Right cardiac atrium (tissue), 5 donors: ENCODE measurements at regions not wholly inside any gene's neighbourhood (a gene's known extent, or its start where the extent isn't known, plus 50 kb on each side); places are given as distances from the start of the nearest gene placed in this dataset.
"Not testable (repeated sequence)": the region's sequence is repeated elsewhere in the genome, so short reads cannot be mapped to it uniquely, and the experiment has no call there.

Experiments used
- ATAC-seq, 2 donors: fragments of 200-7000 bp; cut with Tn5 transposase; one replicate each; pipeline versions ENCODE4 v1.8.0 to v1.9.1; 2020; ENCODE audit warnings: moderate library complexity in 2 of 2, mild to moderate bottlenecking in 1 of 2
- DNase-seq, 3 donors: peaks; one replicate each; pipeline ENCODE4 v3.0.0-alpha.2; 2020
- H3K27ac ChIP-seq: one replicate; pipeline ENCODE4 v1.5.1; 2013; ENCODE audit warnings: mild to moderate bottlenecking, low read length, control low read depth, moderate library complexity
- H3K27me3 ChIP-seq: one replicate; pipeline ENCODE4 v1.6.1; 2013; ENCODE audit not compliant: control insufficient read depth, insufficient read depth
- H3K4me1 ChIP-seq: one replicate; pipeline ENCODE4 v1.6.1; 2013; ENCODE audit warnings: low read length; ENCODE audit not compliant: control insufficient read depth, insufficient read depth
- H3K4me3 ChIP-seq: one replicate; pipeline ENCODE4 v1.5.1; 2013; ENCODE audit warnings: low read length, control low read depth
- H3K9me3 ChIP-seq: one replicate; pipeline ENCODE4 v1.6.1; 2013; ENCODE audit warnings: low read length; ENCODE audit not compliant: control insufficient read depth
- WGBS: extraction: QIAGEN DNeasy Blood & Tissue Kit; methylation state at CpG from one replicate; pipeline ENCODE4 v1.1.7; 2013; 5-methylcytosine and 5-hydroxymethylcytosine counted together
- intact Hi-C, 4 donors: fragments of 100-400 bp; cut with DNase I; formaldehyde crosslinking; loops; one replicate each; pipeline versions ENCODE4 v1.11.0 to v1.14.0; 2022 to 2023
- donor health status: healthy with polysubstance abuse.
- donor health status: DM: no; HTN: yes; CAD: no.
- donor health status: DM: no; HTN: no; CAD: no.
- donor health status: DM: no; HTN: yes; CAD: no; lungs with severe emphysema.
- donor health status: DM: yes; HTN: yes; CAD: no.

DNA sequence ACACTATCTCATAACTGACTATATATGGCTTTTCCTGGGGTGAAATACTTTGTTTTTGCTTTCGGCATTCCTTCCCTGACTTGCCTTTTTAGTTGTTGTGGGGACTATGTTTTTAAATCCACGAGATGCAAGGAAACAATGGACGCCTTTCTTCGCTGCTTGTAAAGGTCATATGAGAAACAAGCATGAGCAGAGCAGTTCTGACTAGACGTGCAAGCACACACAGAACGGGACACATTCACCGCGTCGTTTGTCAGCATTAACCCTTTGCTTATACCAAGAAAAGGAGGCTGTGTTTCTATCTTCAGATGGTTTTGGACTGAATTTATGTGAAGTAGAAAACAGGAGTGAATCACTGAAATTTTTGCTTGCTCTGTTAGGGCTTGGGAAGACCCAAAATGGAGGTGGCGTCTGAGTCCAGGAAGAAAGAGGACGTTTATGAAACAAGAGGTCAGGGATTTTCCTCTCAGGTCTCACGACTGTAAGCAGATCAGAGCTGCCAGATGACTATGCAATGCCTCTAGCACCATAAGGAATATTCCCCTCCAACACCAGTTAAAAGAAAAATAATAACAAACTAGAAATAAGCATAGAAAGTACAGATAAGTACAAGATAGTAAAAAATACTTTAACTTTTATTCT, 358.9 kb downstream of the DLEU7 start:
- WGBS: 57% methylated on average over 12 of the region's 12 CpGs
- H3K27ac ChIP-seq: no peak overlapping the region
- ATAC-seq (peak in 1 of 2 donors; percentile 47), DNase-seq (no peak)
- H3K27me3 ChIP-seq: no peaks in the 10 kb centered on the region
- H3K4me3 ChIP-seq: no peak overlapping the region
- intact Hi-C loops: no loop called here
- no peaks in the 10 kb centered on the region for H3K4me1 ChIP-seq
- H3K9me3 ChIP-seq: no peaks in the 10 kb centered on the region

DNA sequence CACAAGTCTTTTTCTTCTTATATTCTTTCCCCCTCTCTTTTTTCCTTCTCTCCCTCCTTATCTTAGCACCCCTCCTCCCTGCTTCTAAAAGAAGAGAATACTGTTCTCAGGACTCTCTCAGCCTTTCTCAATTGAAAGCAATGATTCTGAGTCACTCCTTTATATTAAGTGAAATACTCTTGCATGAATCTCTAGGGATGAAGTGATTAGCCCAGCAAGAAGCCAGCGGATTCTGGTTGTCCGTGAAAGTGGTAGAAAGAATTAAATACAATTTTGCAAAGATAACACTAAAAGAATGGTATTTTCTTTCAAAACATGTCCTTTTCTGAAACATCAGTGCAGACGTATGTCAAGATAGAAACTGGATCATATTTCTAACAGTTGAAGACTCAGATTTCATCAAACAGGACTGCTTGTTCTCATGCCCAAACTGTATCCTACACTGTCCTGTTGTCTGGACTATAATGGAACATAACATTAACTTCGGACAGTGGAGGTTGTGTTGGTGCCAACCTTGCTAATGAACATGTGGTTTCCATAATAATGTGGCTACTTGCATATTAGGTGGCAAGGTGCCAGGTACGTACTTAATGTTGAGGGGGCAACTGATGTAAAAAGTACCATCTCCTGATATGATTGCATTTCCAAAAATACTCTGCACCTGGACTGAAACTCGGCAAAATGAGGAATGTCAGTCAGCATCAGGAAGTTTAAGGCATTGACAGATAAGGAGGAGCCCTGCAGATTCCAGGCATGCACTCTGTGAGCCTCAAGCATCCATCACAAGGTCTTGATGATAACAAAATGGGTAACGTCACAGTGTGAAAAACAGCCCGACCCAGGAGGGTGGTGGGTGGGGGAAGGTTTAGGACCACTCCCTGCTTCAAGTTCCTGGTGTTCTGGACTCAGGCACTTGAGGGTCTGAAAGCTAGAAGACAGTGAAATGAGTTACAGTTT, 357.2 kb downstream of the DLEU7 start:
- H3K27ac ChIP-seq: no peak overlapping the region
- 30% methylated on average over 8 of the region's 8 CpGs for WGBS
- no peak overlapping the region for H3K4me3 ChIP-seq
- H3K4me1 ChIP-seq: no peaks in the 10 kb centered on the region
- no peaks in the 10 kb centered on the region for H3K9me3 ChIP-seq
- DNase-seq: peak in 1 of 3 donors; percentile 30
- no peaks in the 10 kb centered on the region for H3K27me3 ChIP-seq
- ATAC-seq: peak; percentile 52 to 56
- intact Hi-C loops: no loop called here

DNA sequence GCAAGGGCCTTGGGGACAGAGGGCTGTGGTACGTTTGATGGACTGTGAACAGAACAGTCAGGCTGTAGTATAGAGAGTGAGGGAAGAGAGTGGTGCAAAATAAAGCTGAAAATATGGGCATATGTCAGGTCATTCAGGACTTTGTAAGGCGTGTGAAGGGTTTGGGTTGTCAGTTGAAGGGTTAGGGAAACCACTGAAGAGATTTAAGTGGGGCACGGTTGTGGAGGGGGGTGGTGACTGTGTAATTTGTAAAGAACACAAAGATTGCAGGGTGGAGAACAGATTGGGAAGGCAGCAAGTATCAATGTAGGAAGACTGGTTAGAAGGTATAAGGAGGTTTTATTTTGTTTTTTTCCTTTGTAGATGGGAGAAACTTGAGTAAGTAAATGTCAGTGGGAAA, 349.8 kb downstream of the DLEU7 start:
- 83% methylated on average over 3 of the region's 3 CpGs for WGBS
- Histone ChIP-seq H3K27me3 (no peaks in the 10 kb centered on the region), H3K27ac (no peak overlapping the region), H3K9me3 (no peaks in the 10 kb centered on the region), H3K4me3 (no peak overlapping the region), H3K4me1 (no peaks in the 10 kb centered on the region)
- DNase-seq (no peak), ATAC-seq (no peak)
- intact Hi-C loops: no loop called here

DNA sequence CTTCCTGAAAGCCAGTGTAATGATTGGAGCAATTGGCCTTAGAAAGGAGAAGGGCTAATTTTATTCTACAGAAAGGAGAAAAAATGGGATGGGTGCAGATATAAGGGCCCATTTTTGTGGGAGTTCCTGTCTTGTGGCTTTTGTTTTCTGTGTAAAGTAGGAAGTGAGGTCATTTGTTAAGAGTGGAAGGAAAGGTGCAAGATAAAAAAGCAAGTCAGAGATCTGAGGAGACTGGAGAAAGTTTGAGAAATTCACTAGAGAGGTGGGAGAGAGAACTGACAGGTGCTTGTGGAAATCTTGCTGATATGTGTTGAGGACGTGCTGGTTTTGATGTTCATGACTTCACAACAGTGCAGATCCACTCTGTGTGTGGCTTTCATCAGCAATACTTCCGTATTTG, 349.4 kb downstream of the DLEU7 start:
- Histone ChIP-seq H3K4me3 (no peak overlapping the region), H3K4me1 (no peaks in the 10 kb centered on the region), H3K27me3 (no peaks in the 10 kb centered on the region), H3K9me3 (no peaks in the 10 kb centered on the region), H3K27ac (no peak overlapping the region)
- DNase-seq (no peak), ATAC-seq (no peak)
- 90% methylated on average over 2 of the region's 2 CpGs for WGBS
- intact Hi-C loops: no loop called here

DNA sequence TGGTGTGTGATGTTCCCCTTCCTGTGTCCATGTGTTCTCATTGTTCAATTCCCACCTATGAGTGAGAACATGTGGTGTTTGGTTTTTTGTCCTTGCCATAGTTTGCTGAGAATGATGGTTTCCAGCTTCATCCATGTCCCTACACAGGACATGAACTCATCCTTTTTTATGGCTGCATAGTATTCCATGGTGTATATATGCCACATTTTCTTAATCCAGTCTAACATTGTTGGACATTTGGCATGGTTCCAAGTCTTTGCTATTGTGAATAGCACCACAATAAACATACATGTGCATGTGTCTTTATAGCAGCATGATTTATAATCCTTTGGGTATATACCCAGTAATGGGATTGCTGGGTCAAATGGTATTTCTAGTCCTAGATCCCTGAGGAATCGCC, 340.3 kb downstream of the DLEU7 start:
- H3K4me1 ChIP-seq, intact Hi-C loops, DNase-seq, ATAC-seq, H3K9me3 ChIP-seq, H3K27me3 ChIP-seq, H3K4me3 ChIP-seq, H3K27ac ChIP-seq: not testable (repeated sequence)
- 100% methylated on average over 1 of the region's 1 CpG for WGBS

DNA sequence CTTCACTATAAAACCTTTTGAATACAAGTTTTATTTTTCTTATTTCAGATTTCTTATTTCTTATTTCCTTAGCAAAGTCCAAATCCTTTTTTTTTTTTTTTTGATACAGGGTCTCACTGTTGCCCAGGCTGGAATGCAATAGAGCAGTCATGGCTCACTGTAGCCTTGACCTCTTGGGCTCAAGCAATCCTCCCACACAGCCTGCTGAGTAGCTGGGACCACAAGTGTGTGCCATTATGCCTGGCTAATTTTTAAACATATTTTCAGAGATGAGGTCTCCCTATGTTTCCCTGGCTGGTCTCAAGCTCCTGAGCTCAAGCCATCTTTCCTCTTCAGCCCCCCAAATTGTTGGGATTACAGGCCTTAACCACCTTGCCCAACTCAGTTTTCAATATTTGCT, 334.3 kb downstream of the DLEU7 start:
- Histone ChIP-seq H3K4me3 (no peak overlapping the region), H3K27ac (no peak overlapping the region), H3K9me3 (no peaks in the 10 kb centered on the region), H3K4me1 (no peaks in the 10 kb centered on the region), H3K27me3 (no peaks in the 10 kb centered on the region)
- intact Hi-C loops: no loop called here
- no peak for ATAC-seq
- DNase-seq: no peak

DNA sequence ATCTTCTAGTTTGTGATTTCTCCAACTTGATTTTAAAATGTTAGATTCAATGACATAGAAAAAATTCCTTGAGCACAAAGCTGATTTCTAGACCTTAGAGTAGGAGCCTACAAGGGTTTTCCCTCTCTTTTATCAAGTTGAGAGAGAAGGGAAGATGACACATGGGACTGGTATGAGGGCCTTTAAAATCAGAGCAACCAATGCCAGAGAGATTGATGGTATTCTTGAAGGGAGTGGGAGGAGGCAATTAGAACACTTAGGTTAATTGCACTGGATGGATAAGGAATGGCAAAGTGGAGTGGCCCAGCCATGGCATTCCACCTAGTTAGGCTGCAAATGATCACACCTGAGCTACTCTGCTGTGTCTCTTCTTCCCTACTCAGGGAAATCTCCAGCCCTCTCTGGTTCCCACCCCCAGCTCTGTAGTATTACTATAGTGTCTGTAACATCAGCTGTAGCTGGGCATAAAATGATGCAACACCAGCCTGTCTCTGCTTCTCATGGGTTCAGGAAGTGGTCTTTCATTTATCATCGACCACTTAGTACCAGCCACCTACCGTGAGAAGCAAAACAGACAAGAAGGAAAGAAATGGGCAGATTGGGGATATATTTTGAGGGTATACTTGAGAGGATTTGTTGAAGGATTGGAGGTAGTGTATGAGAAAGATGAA, 333.6 kb downstream of the DLEU7 start:
- Histone ChIP-seq H3K27ac (no peak overlapping the region), H3K9me3 (no peaks in the 10 kb centered on the region), H3K4me3 (no peak overlapping the region), H3K4me1 (no peaks in the 10 kb centered on the region), H3K27me3 (no peaks in the 10 kb centered on the region)
- intact Hi-C loops: no loop called here
- DNase-seq (no peak), ATAC-seq (no peak)
- WGBS: 89% methylated on average over 2 of the region's 2 CpGs

DNA sequence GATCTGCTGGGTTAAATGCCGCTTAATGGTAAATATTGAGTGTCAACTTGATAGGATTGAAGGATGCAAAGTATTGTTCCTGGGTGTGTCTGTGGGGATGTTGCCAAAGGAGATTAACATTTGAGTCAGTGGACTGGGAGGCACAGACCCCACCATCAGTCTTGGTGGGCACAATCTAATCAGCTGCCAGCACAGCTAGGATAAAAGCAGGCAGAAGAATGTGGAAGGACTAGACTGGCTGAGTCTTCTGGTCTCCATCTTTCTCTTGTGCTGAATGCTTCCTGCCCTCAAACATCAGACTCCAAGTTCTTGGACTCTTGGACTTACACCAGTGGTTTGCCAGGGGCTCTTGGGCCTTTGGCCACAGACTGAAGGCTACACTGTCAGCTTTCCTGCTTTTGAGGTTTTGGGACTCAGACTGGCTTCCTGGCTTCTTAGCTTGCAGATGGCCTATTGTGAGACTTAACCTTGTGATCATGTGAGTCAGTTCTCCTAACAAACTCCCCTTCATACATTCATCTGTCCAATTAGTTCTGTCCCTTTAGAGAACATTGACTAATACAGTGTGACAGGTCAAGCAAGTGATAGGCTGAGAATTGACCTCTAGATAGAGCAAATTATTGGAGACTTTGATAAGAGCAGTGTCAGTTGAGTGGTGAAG, 332.5 kb downstream of the DLEU7 start:
- H3K9me3 ChIP-seq, DNase-seq, H3K27me3 ChIP-seq, intact Hi-C loops, ATAC-seq, H3K27ac ChIP-seq, H3K4me3 ChIP-seq, H3K4me1 ChIP-seq: not testable (repeated sequence)
- 2% methylated on average over 1 of the region's 1 CpG for WGBS

DNA sequence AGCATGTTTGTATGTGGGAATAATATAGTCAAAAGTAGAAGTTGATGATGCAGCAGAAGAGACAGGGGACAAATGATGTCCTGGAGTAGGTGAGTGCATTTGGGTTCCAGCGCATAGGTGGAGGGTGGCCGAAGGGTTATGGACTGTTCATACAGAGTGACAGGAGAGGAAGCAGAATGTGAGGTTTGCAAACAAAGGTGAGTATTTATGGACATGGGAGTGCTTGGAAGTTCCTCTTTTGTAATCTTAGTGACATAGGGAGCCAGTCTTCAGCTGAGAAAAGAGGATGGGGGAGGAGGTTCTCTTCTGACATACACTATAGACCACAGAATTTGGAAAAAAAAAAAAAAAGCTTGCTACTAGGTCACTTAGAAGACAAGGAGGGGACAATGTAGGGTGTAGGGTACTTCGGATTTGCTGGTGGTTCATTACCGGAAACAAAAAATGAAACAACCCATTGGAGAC, 331.6 kb downstream of the DLEU7 start:
- Histone ChIP-seq H3K9me3 (no peaks in the 10 kb centered on the region), H3K4me1 (no peaks in the 10 kb centered on the region), H3K4me3 (peak overlapping the region; percentile 31), H3K27me3 (no peaks in the 10 kb centered on the region), H3K27ac (no peak overlapping the region)
- 68% methylated on average over 4 of the region's 4 CpGs for WGBS
- intact Hi-C loops: no loop called here
- no peak for DNase-seq
- ATAC-seq: peak in 1 of 2 donors; percentile 59

DNA sequence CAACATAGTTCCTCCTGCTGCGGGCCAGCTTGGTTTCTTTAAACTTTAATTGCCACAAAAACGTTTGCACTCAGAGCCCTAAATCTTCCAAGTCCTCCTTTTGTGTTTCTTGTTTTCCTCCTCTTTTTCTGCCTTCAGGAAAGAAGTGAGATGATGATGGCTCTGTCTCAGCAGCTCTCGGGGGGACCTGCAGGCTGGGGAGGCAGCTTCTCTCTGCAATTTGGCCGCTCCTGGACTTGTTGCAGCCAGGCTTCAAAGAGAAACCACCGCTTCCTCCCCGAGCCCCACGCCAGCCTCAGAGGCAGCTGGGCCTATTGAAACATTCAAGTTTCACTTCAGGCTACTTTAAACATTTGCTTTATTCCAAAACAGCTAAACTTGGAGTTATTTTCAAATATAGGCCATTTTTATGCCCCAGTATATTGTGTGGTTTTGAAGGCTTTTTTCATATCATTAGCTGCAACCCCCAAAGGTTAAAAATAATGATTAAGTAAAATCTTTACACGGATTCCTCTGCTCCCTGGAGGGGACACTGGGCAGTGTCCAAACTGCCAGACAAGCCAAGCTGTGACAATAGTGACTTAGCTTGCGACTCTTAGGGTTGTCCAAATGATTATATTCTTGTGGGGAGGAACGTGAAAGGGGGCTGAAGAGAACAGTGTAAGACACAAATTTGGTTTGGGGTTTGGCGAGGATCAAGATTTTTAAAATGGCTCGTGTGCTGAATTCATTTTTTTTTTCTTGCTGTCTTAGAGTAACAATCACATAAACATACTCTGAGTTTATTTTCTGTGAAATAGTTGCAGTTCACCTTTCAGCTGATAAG, 330.8 kb downstream of the DLEU7 start:
- WGBS: 8% methylated on average over 12 of the region's 12 CpGs
- peak; percentile 57 to 85 (median 84) for DNase-seq
- no peaks in the 10 kb centered on the region for H3K27me3 ChIP-seq
- intact Hi-C loops: no loop called here
- H3K4me3 ChIP-seq: peak overlapping the region; percentile 31
- H3K4me1 ChIP-seq: no peaks in the 10 kb centered on the region
- peak overlapping the region; percentile 60 for H3K27ac ChIP-seq
- H3K9me3 ChIP-seq: no peaks in the 10 kb centered on the region
- peak; percentile 89 to 93 for ATAC-seq
